GM20000 (cell line): ENCODE measurements at regions not wholly inside any gene's neighbourhood (a gene's known extent, or its start where the extent isn't known, plus 50 kb on each side); places are given as distances from the start of the nearest gene placed in this dataset.

ENCODE experiments used
- DNase-seq: peaks from one replicate; pipeline ENCODE4 v3.0.0; 2012; ENCODE audit warnings: low spot score
- CTCF ChIP-seq: IDR thresholded peaks from 2 replicates; pipeline ENCODE4 v1.5.1; 2012; ENCODE audit warnings: mild to moderate bottlenecking, control low read depth; ENCODE audit errors: extremely low read depth, missing control alignments

GRCh38 chr19:32246006-32246405, 99.4 kb upstream of the ZNF507 start:
- no peak for TF ChIP-seq CTCF
- DNase-seq = no peak

GRCh38 chr19:32251634-32252332, 93.6 kb upstream of the ZNF507 start:
- DNase-seq = no peak
- no peak for TF ChIP-seq CTCF

- no peak for DNase-seq
Measured at GRCh38 chr19:32252333-32252669, 93.1 kb upstream of the ZNF507 start.

GRCh38 chr19:32253683-32254508, 91.5 kb upstream of the ZNF507 start:
- no peak for DNase-seq
- TF ChIP-seq CTCF = no peak

More at GRCh38 chr19:32252333-32252669, 93.1 kb upstream of the ZNF507 start:
- TF ChIP-seq CTCF = no peak

GRCh38 chr19:32254509-32254890, 90.9 kb upstream of the ZNF507 start:
- no peak for DNase-seq
- no peak for TF ChIP-seq CTCF

GRCh38 chr19:32255536-32256295, 89.7 kb upstream of the ZNF507 start:
- no peak for DNase-seq
- no peak for TF ChIP-seq CTCF
